WI38 (cell line): ENCODE measurements at regions not wholly inside any gene's neighbourhood (a gene's known extent, or its start where the extent isn't known, plus 50 kb on each side); places are given as distances from the start of the nearest gene placed in this dataset.

Source experiments
- H3K4me3 ChIP-seq: 2 replicates; pipeline ENCODE4 v1.5.1; 2011; ENCODE audit warnings: low read depth, mild to moderate bottlenecking, control low read depth, low read length
- CTCF ChIP-seq: IDR thresholded peaks from 2 replicates; pipeline ENCODE4 v1.5.1; 2012; ENCODE audit warnings: low read depth, mild to moderate bottlenecking, control low read depth, low read length

GRCh38 chr1:213720032-213720431, 267.7 kb upstream of the PROX1 start:
- H3K4me3 ChIP-seq, result no peak overlapping the region
- no peak for TF ChIP-seq CTCF

- no peak for TF ChIP-seq CTCF
- H3K4me3 ChIP-seq, result no peak overlapping the region
These were observed 264.6 kb upstream of the PROX1 start for GRCh38 chr1:213723187-213723586.

- no peak for TF ChIP-seq CTCF
- H3K4me3 ChIP-seq, result no peak overlapping the region
These were observed 262.9 kb upstream of the PROX1 start for GRCh38 chr1:213724640-213725536.

GRCh38 chr1:213727853-213728592, 259.8 kb upstream of the PROX1 start:
- no peak for TF ChIP-seq CTCF
- no peak overlapping the region for H3K4me3 ChIP-seq

- TF ChIP-seq CTCF, result no peak
- H3K4me3 ChIP-seq, result no peak overlapping the region
These were observed 258.9 kb upstream of the PROX1 start for GRCh38 chr1:213728593-213729536.

GRCh38 chr1:213733705-213734104, 254.1 kb upstream of the PROX1 start:
- no peak for TF ChIP-seq CTCF
- H3K4me3 ChIP-seq, result no peak overlapping the region
